GM18505 (cell line): ENCODE measurements at regions not wholly inside any gene's neighbourhood (a gene's known extent, or its start where the extent isn't known, plus 50 kb on each side); places are given as distances from the start of the nearest gene placed in this dataset.

Experiments used
- ATAC-seq: cut with Tn5 transposase; IDR thresholded peaks from one replicate; pipeline ENCODE4 v1.9.1; 2021; ENCODE audit not compliant: unreplicated experiment
- POLR2A ChIP-seq: IDR thresholded peaks from 4 replicates; pipeline ENCODE4 v1.6.1; 2011; ENCODE audit warnings: borderline replicate concordance; ENCODE audit not compliant: insufficient read depth, insufficient read length; ENCODE audit errors: extremely low read depth

- no peak for ATAC-seq
- TF ChIP-seq POLR2A = no peak
These were observed 72.6 kb downstream of the TENT5C start for GRCh38 chr1:117678246-117678977.

- TF ChIP-seq POLR2A = no peak
- no peak for ATAC-seq
These were observed 73.5 kb downstream of the TENT5C start for GRCh38 chr1:117679299-117679698.

- no peak for TF ChIP-seq POLR2A
- ATAC-seq = no peak
These were observed 74.0 kb downstream of the TENT5C start for GRCh38 chr1:117679868-117680267.

- no peak for ATAC-seq
- TF ChIP-seq POLR2A = no peak
These were observed 74.6 kb downstream of the TENT5C start for GRCh38 chr1:117680316-117681002.

GRCh38 chr1:117681093-117681900 is 75.4 kb downstream of the TENT5C start:
- ATAC-seq = no peak
- TF ChIP-seq POLR2A = no peak

GRCh38 chr1:117681901-117682250 is 76.0 kb downstream of the TENT5C start:
- TF ChIP-seq POLR2A = no peak
- ATAC-seq = no peak

- no peak for TF ChIP-seq POLR2A
- ATAC-seq = no peak
These were observed 76.5 kb downstream of the TENT5C start for GRCh38 chr1:117682372-117682771.

GRCh38 chr1:117683571-117684285 is 77.9 kb downstream of the TENT5C start:
- ATAC-seq = no peak

GRCh38 chr1:117685936-117686806 is 80.3 kb downstream of the TENT5C start:
- ATAC-seq = no peak
- no peak for TF ChIP-seq POLR2A

More at GRCh38 chr1:117683571-117684285, 77.9 kb downstream of the TENT5C start:
- no peak for TF ChIP-seq POLR2A

GRCh38 chr1:117686907-117687306 is 81.1 kb downstream of the TENT5C start:
- TF ChIP-seq POLR2A = no peak
- ATAC-seq = no peak

GRCh38 chr1:117689997-117690625 is 84.3 kb downstream of the TENT5C start:
- ATAC-seq = no peak
- TF ChIP-seq POLR2A = no peak

- no peak for ATAC-seq
- no peak for TF ChIP-seq POLR2A
These were observed 86.1 kb downstream of the TENT5C start for GRCh38 chr1:117691942-117692341.
